K562 (cell line): ENCODE measurements at regions not wholly inside any gene's neighbourhood (a gene's known extent, or its start where the extent isn't known, plus 50 kb on each side); places are given as distances from the start of the nearest gene placed in this dataset.

Experiments used
- DIDO1 ChIP-seq: fragments of 450-650 bp; IDR thresholded peaks from 2 replicates; pipeline ENCODE4 v1.6.1; 2016; ENCODE audit warnings: low read depth, missing biosample characterization, missing genetic modification characterization
- EP400 ChIP-seq: fragments of 450-650 bp; IDR thresholded peaks from 2 replicates; pipeline ENCODE4 v1.6.1; 2017; ENCODE audit warnings: antibody characterized with exemption, mild to moderate bottlenecking, moderate library complexity
- ESRRB ChIP-seq: fragments of 250-450 bp; sonication (Bioruptor Pico); IDR thresholded peaks from 2 replicates; pipeline ENCODE4 v1.5.0; 2020; ENCODE audit warnings: mild to moderate bottlenecking, moderate library complexity, borderline replicate concordance
- MAZ ChIP-seq, 2 experiments: fragments of 450-650 bp in 1 of 2; sonication (generic) in 1 of 2; formaldehyde crosslinking; IDR thresholded peaks in 1 of 2; conservative IDR thresholded peaks in 1 of 2; 2 replicates each; pipeline versions ENCODE4 v1.4.0 to v1.5.0; 2020; ENCODE audit warnings: mild to moderate bottlenecking in 1 of 2, missing genetic modification reagents in 1 of 2
- MBD2 ChIP-seq: sonication (generic); IDR thresholded peaks from 2 replicates; pipeline ENCODE4 v1.6.1; 2016; ENCODE audit warnings: low read depth, borderline replicate concordance
- PHF21A ChIP-seq: fragments of 450-650 bp; IDR thresholded peaks from 2 replicates; pipeline ENCODE4 v1.6.1; 2017; ENCODE audit warnings: low read depth, borderline replicate concordance
- ZMIZ1 ChIP-seq, 2 experiments: fragments of 150-350 bp in 1 of 2; IDR thresholded peaks; 2 replicates each; pipeline ENCODE4 v1.6.1; 2012 to 2016; ENCODE audit warnings: low read depth in 2 of 2, low read length in 2 of 2, mild to moderate bottlenecking in 1 of 2, moderate library complexity in 1 of 2
- ZNF12 ChIP-seq: sonication (generic); formaldehyde crosslinking; IDR thresholded peaks from 2 replicates; pipeline ENCODE4 v1.4.0; 2020; ENCODE audit warnings: mild to moderate bottlenecking, missing genetic modification reagents
- ZNF121 ChIP-seq: sonication (generic); formaldehyde crosslinking; conservative IDR thresholded peaks from 2 replicates; pipeline ENCODE4 v1.8.0; 2022; ENCODE audit warnings: missing genetic modification reagents
- ZNF347 ChIP-seq: fragments of 450-650 bp; formaldehyde crosslinking; IDR thresholded peaks from 2 replicates; pipeline ENCODE4 v1.4.0; 2020; ENCODE audit warnings: low read depth, mild to moderate bottlenecking, moderate library complexity

DNA sequence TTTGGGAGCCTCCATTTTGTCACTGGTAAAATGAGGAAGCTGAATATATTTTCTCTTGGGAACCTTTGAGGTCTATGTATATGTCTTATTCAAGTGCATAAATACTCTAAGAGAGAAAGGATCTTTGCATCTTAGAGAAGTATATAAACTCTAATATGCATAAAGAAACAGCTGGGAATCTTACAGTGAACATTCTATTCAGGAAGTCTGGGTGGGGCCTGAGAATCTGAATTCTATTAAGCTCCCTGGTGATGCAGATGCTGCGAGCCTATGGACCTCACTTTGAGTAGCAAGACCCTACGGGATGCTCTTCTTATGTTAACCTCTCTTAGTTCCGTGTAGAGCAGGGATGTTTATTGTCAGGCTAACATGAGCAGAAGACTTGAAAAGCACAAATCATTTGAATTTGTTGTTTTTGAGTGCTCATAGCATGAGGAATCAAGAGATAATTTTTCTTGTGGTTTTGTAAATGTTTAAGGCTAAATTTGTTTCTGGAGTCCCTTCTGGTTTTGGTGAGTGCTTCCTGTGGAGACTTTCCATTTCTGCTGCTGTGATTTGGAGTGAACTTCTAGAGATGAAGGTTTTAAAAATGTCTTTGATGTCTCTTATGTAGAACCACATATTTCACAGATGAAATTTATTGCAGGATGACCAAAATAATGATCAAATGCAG lies 281.2 kb upstream of the JAG1 start (continued):
- TF ChIP-seq ZMIZ1 (IDR thresholded peaks at IDR 0.05; ENCODE audit: low read depth in 2 of 2, low read length in 2 of 2) (no peak), ZNF347 (no peak), ESRRB (CRISPR knock-in tag) (no peak), MAZ (CRISPR knock-in tag; conservative IDR thresholded peaks at IDR 0.05 in 1 of 2, IDR thresholded peaks at IDR 0.05 in 1 of 2) (no peak), MBD2 (no peak), DIDO1 (tag) (no peak), EP400 (no peak), ZNF12 (CRISPR knock-in tag) (no peak), PHF21A (no peak), ZNF121 (CRISPR knock-in tag) (no peak)
